ENCODE measurements at regions not wholly inside any gene's neighbourhood (a gene's known extent, or its start where the extent isn't known, plus 50 kb on each side); places are given as distances from the start of the nearest gene placed in this dataset.

DNA sequence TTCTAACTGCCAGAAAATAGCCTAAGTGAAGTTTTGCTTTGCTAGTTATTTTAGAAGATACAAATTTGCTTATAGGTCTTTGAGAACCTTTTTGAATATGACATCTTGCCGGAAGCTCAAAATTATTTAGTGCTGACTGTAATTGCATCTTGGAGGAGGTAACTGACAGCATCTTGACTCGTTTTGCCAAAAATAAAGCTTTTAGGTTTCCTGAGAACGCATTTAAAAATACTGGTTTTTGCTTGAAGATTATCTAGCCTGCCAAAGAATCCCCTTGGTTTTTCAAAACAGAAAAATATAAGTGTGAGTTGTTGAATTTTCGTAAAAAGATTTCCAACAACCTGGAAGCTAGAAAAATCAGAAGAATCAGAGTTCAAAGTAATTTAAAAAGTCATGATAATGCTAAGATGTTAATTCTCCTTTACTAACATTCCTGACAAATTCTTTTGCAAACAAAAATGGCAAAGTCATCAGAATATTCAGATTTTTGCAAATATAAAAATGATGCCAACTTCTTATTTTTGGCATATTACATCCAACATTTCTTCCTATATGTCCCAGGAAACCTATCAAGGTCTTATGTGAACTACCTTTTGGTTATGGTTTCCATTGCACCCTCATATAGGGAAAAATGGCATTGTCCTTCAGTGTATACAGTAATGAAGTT is 178.0 kb upstream of the SLC8A1 start:
- no peak overlapping the region for H3K4me3 ChIP-seq
- no peaks in the 10 kb centered on the region for H3K4me1 ChIP-seq
- H3K9me3 ChIP-seq (replicated peaks): no peaks in the 10 kb centered on the region
- intact Hi-C loops (cut with micrococcal nuclease): no loop called here
- no peak overlapping the region for H3K27ac ChIP-seq (replicated peaks)
- no peaks in the 10 kb centered on the region for H3K27me3 ChIP-seq (ENCODE audit: low read depth)
- no peaks in the 10 kb centered on the region for H3K36me3 ChIP-seq
- no peak for DNase-seq
- TF ChIP-seq, protein P1, sequence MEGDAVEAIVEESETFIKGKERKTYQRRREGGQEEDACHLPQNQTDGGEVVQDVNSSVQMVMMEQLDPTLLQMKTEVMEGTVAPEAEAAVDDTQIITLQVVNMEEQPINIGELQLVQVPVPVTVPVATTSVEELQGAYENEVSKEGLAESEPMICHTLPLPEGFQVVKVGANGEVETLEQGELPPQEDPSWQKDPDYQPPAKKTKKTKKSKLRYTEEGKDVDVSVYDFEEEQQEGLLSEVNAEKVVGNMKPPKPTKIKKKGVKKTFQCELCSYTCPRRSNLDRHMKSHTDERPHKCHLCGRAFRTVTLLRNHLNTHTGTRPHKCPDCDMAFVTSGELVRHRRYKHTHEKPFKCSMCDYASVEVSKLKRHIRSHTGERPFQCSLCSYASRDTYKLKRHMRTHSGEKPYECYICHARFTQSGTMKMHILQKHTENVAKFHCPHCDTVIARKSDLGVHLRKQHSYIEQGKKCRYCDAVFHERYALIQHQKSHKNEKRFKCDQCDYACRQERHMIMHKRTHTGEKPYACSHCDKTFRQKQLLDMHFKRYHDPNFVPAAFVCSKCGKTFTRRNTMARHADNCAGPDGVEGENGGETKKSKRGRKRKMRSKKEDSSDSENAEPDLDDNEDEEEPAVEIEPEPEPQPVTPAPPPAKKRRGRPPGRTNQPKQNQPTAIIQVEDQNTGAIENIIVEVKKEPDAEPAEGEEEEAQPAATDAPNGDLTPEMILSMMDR (IDR thresholded peaks at IDR 0.05; ENCODE audit: borderline replicate concordance): no peak

- peak; percentile 10 for DNase-seq
- no peaks in the 10 kb centered on the region for H3K36me3 ChIP-seq
- no peak overlapping the region for H3K4me3 ChIP-seq
- TF ChIP-seq, protein P1 (IDR thresholded peaks at IDR 0.05; ENCODE audit: borderline replicate concordance): no peak
- intact Hi-C loops (cut with micrococcal nuclease): no loop called here
- no peaks in the 10 kb centered on the region for H3K4me1 ChIP-seq
- H3K27ac ChIP-seq (replicated peaks): no peak overlapping the region
- no peaks in the 10 kb centered on the region for H3K27me3 ChIP-seq (ENCODE audit: low read depth)
- no peaks in the 10 kb centered on the region for H3K9me3 ChIP-seq (replicated peaks)
Observed at GRCh38 chr2:40639320-40639719, 187.4 kb upstream of the SLC8A1 start.

- no peak for DNase-seq
- Histone ChIP-seq H3K4me3 (no peak overlapping the region), H3K9me3 (replicated peaks) (no peaks in the 10 kb centered on the region), H3K27ac (replicated peaks) (no peak overlapping the region), H3K4me1 (no peaks in the 10 kb centered on the region), H3K27me3 (ENCODE audit: low read depth) (no peaks in the 10 kb centered on the region), H3K36me3 (no peaks in the 10 kb centered on the region)
- TF ChIP-seq, protein P1 (IDR thresholded peaks at IDR 0.05; ENCODE audit: borderline replicate concordance): no peak
- intact Hi-C loops (cut with micrococcal nuclease): no loop called here
Observed at GRCh38 chr2:40642237-40642636, 190.3 kb upstream of the SLC8A1 start.

GRCh38 chr2:40642726-40643125 is 190.8 kb upstream of the SLC8A1 start:
- H3K27me3 ChIP-seq (ENCODE audit: low read depth): no peaks in the 10 kb centered on the region
- no peaks in the 10 kb centered on the region for H3K36me3 ChIP-seq
- H3K27ac ChIP-seq (replicated peaks): no peak overlapping the region
- intact Hi-C loops (cut with micrococcal nuclease): no loop called here
- H3K9me3 ChIP-seq (replicated peaks): no peaks in the 10 kb centered on the region
- no peak overlapping the region for H3K4me3 ChIP-seq
- no peak for DNase-seq
- H3K4me1 ChIP-seq: no peaks in the 10 kb centered on the region
- TF ChIP-seq, protein P1 (IDR thresholded peaks at IDR 0.05; ENCODE audit: borderline replicate concordance): no peak

DNA sequence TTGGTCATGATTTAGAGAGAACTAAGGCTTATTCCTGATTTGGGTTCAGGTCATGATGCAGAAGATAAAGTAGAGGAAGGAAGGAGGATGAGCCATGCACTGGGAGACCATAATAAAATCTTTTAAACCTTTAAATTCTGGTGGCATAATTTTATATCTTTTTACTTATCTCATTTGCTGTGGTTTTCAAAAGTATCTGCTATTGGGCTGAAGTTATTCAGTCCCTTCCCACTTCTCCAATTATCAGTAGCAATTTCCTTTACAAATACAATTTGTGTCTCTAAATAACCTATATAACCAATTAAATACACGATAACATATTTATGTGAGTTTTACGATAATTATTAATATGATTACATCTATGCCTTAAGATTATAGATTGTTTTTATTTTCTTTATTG is 194.8 kb upstream of the SLC8A1 start:
- Histone ChIP-seq H3K36me3 (no peaks in the 10 kb centered on the region), H3K4me3 (no peak overlapping the region), H3K4me1 (no peaks in the 10 kb centered on the region), H3K27ac (replicated peaks) (no peak overlapping the region), H3K9me3 (replicated peaks) (no peaks in the 10 kb centered on the region), H3K27me3 (ENCODE audit: low read depth) (no peaks in the 10 kb centered on the region)
- intact Hi-C loops (cut with micrococcal nuclease): no loop called here
- no peak for DNase-seq
- TF ChIP-seq, protein P1 (IDR thresholded peaks at IDR 0.05; ENCODE audit: borderline replicate concordance): no peak

All from left ventricle myocardium inferior (tissue), 1 donor.